A549 (cell line): ENCODE measurements at regions not wholly inside any gene's neighbourhood (a gene's known extent, or its start where the extent isn't known, plus 50 kb on each side); places are given as distances from the start of the nearest gene placed in this dataset.

Experiments used
- ESRRA ChIP-seq: fragments of 150-350 bp; IDR thresholded peaks from 2 replicates; pipeline ENCODE4 v1.6.1; 2014; ENCODE audit warnings: mild to moderate bottlenecking, low read length, borderline replicate concordance
- POLR2A ChIP-seq: IDR thresholded peaks from 2 replicates; pipeline ENCODE4 v1.6.1; 2012; ENCODE audit warnings: mild to moderate bottlenecking, low read length
- TP53 ChIP-seq: fragments of 250-450 bp; sonication (Bioruptor Pico); IDR thresholded peaks from 2 replicates; pipeline ENCODE4 v1.5.0; 2021; ENCODE audit warnings: mild to moderate bottlenecking, moderate library complexity
- TF ChIP-seq, protein P1 (sequence below): fragments of >200 bp; sonication (Bioruptor Twin); formaldehyde crosslinking; IDR thresholded peaks from 3 replicates; pipeline ENCODE4 v1.5.1; 2016
- TF ChIP-seq, protein P2 (sequence below): fragments of 450-650 bp; IDR thresholded peaks from 2 replicates; pipeline ENCODE4 v1.6.1; 2014; ENCODE audit warnings: antibody characterized with exemption

DNA sequence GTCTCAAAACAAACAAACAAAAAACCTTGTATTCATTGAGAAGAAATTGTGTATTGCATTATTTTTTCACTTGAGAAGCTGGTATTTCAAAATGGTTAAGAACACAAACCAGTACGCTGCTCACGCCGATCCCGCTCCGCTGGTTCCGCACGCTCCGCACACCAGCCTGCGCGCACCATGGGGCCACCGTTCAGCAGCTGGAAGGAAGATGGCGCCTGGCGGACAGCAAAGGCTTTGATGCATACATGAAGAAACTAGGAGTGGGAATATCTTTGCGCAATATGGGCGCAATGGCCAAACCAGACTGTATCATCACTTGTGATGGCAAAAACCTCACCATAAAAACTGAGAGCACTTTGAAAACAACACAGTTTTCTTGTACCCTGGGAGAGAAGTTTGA, 75.7 kb downstream of the RBM43 start:
- TF ChIP-seq POLR2A: no peak
- TF ChIP-seq, protein P1, sequence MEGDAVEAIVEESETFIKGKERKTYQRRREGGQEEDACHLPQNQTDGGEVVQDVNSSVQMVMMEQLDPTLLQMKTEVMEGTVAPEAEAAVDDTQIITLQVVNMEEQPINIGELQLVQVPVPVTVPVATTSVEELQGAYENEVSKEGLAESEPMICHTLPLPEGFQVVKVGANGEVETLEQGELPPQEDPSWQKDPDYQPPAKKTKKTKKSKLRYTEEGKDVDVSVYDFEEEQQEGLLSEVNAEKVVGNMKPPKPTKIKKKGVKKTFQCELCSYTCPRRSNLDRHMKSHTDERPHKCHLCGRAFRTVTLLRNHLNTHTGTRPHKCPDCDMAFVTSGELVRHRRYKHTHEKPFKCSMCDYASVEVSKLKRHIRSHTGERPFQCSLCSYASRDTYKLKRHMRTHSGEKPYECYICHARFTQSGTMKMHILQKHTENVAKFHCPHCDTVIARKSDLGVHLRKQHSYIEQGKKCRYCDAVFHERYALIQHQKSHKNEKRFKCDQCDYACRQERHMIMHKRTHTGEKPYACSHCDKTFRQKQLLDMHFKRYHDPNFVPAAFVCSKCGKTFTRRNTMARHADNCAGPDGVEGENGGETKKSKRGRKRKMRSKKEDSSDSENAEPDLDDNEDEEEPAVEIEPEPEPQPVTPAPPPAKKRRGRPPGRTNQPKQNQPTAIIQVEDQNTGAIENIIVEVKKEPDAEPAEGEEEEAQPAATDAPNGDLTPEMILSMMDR: no peak
- TF ChIP-seq ESRRA: no peak
- TF ChIP-seq TP53: no peak
- TF ChIP-seq, protein P2, sequence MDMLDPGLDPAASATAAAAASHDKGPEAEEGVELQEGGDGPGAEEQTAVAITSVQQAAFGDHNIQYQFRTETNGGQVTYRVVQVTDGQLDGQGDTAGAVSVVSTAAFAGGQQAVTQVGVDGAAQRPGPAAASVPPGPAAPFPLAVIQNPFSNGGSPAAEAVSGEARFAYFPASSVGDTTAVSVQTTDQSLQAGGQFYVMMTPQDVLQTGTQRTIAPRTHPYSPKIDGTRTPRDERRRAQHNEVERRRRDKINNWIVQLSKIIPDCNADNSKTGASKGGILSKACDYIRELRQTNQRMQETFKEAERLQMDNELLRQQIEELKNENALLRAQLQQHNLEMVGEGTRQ: no peak
